HG03039 (cell line): ENCODE measurements at regions not wholly inside any gene's neighbourhood (a gene's known extent, or its start where the extent isn't known, plus 50 kb on each side); places are given as distances from the start of the nearest gene placed in this dataset.

Source experiments
- ATAC-seq: cut with Tn5 transposase; IDR thresholded peaks from one replicate; pipeline ENCODE4 v1.9.1; 2021; ENCODE audit warnings: mild to moderate bottlenecking, moderate library complexity; ENCODE audit not compliant: unreplicated experiment

DNA sequence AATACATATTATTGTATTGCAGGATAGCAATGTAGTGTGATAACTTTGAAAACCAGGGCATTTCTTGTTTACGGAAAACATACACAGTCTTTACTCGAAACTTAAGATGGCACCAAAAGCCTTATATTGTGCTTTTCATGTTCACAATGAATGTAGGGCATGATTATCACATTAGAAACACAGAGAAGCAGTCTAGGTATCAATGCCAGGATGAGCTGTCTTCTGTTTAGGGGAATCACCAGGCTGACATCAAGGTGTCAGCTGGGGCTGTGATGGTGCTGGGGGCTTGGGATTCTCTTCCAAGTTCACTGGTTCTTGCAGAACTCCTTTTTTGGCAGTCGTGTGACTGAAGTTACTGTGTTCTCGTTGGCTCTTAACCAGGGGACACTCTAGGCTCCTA, 1067.3 kb downstream of the FLRT2 start:
- no peak for ATAC-seq

DNA sequence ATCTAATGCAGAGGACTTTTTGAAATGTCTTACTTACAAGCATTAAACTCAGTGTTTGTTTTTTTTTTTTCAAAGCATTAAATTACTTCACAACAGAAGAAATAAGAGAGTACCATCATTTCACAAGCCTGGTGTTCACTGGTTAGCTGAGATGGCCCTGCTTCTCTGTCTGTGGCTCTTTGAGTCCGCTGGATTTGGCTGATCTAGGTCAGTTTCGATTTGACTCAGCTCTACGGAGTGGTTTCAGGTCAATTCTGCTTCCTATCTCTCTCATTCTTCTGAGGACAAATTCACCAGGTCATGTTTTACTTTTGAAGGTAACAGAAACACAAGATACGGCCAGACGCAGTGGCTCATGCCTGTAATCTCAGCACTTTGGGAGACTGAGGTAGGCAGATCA, 1066.1 kb downstream of the FLRT2 start:
- ATAC-seq = no peak

DNA sequence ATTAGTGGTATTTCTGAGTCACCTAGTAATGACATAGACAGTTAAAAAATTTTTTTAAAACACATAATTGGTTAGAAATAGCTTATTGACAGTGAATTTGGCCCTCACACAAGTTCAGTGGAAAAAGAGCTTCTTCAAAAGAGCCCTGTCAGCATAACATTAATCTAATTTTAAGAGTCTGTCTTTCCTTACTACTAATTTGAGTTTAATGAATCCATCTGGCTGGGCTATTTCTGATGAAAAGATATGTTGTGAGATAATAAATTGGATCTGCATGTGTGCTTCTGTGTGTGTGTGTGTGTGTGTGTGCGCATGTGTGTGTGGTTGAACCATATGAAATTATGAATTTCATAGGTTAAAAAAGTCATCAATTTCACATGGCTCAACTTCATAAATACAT, 1045.2 kb downstream of the FLRT2 start:
- no peak for ATAC-seq

DNA sequence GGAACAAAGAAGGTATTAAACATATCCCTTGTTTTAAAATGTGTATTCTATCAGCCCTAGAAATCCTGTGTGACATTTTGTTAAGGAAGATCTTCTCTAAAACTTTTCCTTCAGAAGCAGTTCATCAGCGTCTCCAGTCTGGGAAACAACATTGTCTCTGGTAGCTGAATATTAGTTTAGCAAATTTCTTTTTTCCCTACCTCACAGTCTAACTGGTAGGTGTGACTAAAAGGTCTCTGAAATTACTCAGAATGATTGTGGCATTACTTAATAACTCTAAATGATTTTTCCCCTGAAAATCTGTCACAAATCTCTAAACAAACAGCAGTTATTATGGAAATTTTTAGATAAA, 1044.8 kb downstream of the FLRT2 start:
- ATAC-seq = no peak

DNA sequence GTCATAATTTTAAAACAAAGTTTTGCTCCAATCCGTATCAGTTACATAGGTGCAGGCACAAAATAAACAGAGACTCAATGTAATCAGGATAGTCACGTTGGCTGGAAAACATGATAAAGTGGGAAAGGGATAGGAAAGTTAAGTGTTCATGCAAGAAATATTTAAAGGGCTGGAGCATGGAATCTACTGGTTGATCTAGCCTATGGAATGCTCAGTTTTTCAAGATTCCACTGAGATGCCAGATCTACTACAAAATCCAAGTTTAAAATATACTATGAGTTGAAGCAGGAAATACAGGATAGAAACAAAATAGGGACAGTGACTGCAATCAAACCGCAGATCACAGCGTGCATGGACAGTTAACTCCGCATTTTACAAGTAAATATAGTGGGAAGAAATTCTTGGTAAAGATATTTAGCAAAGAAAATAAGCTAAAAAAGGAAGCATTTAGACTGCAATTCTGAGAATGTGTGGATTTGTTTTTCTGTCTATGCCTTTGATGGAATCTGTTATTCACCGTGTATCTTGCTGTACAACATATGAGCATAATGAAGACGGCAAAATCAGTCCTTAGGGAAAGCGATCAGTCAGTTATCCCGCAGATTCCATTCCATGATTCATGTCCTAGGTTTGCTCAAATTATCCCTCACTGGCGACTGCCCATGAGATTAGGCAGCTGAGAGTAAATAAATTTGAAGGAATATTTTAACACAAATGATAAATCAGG, 1044.3 kb downstream of the FLRT2 start:
- ATAC-seq = no peak

DNA sequence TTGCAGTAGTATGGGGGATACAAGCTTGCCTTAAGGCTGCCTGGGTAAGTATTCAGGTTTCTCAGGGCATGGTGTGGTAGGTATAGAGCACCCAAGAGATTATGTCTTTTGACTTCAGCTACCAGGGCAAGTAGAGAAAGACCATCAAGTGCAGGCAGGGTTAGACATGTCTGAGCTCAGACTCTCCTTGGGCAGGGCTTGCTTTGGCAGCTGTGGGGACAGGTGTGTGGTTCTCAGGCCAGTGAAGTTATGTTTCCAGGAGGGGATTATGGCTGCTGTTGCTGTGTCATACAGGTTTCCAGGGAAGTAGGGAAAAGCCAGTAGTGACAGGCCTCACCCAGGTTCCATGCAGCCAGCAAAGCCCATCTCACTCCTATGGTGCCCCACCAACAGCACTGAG, 1040.4 kb downstream of the FLRT2 start:
- no peak for ATAC-seq

DNA sequence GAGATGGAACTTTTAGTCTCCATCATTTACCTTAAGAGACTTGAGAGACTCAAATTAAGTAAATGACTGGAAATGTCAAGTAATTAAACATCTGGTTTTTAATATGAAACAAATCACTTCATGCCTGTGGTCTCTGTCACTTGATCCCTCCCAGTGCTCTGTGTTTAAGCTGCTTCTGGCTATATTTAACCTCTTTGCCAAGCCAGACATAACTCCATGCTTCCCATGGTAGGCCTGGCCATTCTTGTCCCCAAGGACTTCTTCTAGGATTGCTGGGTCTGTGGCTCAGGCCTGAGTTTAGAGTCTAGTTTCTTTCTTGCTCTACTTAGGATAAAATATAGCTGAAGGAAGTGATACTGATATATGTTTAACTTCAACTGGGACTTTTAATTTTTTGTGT, 1013.6 kb downstream of the FLRT2 start:
- no peak for ATAC-seq

DNA sequence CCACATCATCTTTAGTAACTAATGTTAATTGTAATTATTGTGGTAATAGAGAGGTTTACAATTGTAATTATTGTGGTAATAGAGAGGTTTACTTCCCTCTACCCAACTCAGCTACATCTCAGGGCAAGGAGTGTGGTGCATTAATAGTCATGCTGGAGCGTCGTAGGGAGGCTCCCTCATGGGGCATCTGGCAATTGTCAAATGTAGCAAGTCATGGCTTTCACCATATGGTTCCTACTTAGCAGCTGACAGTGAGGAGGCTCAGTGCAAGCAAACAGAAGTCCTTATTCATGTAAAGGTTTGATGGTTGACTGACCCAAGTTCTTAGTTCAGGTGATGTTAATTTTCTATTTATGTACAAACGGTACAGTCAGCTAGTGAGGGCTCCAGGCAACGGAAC, 1012.0 kb downstream of the FLRT2 start:
- ATAC-seq = no peak

DNA sequence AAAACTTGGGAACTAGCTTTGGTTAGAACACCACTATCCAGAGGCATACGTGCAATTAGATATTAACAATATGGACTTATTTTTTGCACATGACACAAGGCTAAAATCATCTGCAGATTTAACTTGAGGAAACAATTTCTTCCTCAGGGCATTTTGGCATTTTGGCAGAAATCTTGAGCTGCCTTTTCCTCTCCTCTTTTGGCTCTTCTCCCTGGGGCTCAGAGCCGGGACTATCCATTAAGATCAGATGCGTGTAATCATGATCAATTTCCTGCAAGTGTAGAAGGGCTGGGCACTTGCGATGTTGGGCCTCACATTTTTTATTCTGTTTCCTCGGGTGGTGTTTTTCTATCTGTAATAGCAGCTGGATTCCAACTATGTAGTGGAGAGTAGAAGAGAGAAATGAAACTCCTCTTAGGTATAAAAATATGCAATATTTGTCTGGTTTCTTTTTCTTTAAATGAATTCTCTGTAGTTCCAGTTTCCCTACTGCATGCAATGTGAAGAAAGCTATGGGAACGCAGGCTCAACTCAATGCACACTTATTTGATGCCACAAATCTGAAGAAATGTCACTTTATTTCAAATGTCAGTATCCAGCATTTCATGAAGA, 1010.8 kb downstream of the FLRT2 start:
- no peak for ATAC-seq

DNA sequence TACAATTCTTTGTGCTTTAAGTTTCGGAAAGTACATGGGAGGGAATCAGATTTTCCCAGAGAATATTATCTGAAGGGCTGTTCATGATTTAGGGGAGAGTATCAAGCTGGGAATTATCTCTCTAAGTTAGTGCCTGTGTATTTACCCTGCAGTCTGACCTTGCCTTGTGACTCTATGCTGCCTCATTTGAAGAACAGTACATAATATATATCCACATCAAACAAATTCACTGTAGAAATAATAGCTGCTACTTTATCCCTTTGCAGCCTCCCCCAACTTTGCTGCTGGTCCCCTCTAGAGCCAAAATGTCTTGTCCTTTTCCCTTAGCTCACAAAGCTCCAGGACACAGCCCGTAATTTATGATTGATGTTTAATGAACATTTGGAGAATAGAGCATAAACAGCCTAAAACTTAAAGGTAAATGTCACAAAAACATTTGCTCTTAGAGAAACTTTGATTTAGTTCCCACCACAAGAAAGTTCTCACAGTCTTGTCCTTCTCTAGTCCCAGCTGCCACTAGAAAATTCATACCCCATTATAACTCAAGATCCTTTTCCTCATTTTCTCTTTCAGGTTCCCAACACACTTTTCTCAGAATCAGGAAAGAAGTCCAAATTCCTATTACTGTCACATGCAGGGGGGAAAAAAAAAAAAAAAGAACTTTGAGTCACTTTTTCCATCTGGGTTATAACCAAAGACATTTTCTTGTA, 1009.6 kb downstream of the FLRT2 start:
- ATAC-seq = no peak

DNA sequence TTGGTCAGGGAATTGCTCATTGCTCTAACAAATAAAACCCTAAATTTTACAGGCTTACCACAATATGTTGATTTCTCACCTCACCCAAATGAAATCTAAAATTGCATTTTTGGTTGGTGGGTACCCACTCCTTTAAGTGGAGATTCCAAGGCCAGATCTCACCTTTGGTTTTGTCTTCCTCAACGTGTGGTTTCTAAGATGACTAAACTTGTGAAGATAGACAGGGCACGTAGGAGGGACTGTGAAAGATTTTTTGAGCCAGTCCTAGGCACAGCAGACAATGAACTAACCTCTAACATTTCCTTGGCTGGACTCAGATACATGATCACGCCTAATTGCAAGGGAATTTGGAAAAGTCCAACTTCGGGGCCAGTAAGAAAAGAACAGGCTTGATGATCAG, 1003.9 kb downstream of the FLRT2 start:
- no peak for ATAC-seq

DNA sequence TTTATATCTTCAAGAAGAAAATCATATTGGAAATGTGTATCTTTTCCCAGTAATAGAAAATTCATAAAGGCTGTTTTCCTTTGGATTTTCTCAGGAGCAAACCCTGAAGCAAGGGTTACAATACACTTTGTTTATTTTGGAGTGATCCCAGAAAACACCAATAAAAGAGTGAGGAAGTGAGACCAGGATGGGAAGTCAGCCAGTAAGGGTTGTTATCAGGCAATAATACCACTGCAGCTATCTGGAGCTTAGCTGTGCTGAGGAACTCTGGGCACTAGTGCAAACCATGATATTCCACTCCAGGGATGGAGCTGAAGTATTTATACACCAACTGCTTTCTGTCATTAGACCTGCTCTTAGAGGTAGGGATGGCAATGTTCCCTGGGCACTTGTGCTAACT, 1002.3 kb downstream of the FLRT2 start:
- ATAC-seq = no peak

DNA sequence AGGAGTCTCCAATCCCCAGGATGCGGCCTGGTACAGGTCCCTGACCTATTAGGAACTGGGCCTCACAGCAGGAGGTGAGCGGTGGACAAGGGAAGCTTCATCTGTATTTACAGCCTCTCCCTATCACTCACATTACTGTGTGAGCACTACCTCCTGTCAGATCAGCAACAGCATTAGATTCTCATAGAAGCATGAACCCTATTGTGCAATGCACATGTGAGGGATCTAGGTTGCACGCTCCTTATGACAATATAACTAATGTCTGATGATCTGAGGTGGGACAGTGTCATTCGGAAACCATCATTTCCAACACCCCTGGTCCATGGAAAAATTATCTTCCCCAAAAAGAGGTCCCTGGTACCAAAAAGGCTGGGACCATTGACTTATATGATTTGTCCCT, 1000.5 kb downstream of the FLRT2 start:
- ATAC-seq = no peak

DNA sequence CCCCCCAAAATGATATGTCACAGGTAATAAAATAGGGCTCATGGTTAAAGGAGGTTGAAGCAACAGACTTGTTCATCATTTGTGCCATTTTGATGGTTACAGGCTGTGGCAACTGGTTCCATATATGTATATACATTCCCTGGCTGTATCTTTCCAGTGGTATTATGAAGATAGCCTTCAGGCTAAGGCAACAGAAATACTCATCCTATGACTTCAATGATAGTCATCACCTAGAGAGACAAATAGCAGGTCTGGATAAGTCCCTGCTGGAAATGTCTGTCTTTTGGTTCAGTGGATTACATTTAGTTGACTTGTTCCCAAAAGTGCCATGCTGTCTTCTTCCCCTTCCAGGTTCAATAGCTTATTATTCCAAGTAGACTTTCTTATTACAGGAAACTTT, 997.4 kb downstream of the FLRT2 start:
- no peak for ATAC-seq

DNA sequence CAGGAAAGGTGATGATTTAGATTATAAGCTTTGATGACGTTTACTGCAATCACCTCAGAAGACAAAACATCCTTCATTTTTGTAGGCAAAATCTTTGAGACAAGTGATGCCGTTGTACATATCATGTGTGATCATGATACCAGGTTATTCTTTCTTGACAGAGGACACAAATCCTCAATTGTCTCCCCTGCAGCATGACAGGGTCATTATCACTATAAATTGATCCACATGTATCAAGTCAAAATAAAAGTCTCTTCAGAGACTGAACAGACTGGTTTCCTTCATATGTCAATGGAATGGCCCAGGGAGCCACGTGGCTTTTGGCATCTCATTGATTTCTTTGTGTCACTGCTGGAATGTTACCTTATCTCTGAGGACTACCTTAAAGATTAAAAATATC, 995.7 kb downstream of the FLRT2 start:
- ATAC-seq = no peak

DNA sequence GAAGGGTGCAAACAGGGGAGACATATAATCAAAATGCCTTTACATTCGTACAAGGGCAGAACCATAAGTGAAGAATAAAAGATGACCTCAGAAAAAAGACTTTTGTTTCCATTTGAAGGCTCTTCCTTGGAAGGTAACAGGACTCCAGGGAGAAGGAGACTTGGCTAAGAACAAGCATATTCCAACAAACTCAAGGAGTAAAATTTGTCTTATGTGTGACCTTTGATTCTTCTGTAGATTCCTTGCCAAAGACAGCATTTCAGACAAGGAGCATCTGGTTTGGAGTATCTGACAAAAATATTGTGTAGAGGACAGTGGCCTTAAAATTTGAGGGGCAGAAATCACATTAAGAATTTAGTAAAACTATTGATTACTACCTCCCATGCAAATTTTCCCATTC, 991.9 kb downstream of the FLRT2 start:
- no peak for ATAC-seq

DNA sequence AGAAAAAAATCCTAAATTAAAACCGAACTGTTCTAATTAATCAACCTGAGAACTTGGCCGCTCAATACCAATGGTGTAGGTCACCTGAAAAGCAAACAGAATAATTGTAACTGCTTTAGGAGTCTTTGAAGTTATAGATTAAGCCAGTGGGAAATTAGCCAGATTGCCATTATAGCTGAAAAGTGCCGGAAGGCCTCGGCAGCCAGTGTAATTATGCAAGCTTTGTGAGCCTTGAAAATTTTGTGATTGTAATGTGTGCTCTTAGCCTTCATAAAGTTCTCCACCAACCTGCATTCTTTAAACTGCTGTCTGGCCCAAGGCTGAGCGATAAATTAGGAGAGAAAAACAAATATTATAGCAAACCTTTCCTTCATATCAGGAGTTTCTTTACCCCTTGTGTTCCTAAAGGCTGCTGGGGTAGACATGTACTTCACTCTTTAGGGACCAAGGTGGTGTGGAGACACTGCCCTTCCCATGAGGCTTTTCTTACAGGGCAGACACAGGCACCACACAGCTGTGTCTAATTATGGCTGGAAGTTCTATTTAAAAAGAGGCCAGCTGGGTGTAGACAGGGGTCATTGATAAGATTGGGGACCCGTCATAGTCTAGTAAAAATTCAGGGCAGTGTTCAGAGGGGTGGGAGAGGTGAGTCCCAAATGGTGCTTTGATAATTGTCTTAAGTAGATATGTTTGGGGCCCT, 991.2 kb downstream of the FLRT2 start:
- no peak for ATAC-seq

DNA sequence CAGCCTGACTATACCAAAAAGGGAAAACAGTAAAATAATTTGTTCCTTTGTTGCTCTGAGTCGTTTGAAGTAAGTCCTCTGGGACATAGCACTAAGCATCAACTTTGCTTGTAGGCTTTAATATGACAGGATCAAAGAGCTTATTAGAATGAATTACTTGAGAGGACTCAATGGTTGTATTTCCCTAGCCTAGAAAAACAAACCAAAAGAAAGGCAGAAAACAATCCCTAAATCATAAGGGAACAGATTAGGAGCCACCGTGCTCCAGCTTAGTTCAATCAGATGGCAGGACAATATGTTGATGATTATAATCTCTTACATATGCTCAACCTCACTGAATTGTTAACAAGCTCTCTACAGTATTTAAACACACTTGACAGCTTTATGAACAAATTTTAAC, 988.4 kb downstream of the FLRT2 start:
- no peak for ATAC-seq

DNA sequence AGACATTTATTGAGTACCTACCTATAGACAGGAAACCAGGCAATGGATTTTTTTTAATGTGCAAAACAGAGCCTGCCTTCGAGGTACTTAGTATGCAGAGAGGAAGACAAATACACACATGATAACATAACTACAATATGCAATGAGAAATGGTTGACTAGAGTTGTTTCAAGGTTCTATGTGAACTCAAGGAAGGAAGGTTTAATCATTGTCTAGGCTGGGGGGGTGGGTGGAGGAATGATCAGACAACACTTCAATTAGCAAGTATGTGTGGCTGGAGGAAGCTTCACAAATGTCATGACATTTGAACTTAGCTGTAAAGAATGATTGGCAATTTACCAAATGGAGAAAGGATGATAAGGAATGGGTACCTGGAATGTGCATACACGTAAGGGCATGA, 985.3 kb downstream of the FLRT2 start:
- no peak for ATAC-seq

DNA sequence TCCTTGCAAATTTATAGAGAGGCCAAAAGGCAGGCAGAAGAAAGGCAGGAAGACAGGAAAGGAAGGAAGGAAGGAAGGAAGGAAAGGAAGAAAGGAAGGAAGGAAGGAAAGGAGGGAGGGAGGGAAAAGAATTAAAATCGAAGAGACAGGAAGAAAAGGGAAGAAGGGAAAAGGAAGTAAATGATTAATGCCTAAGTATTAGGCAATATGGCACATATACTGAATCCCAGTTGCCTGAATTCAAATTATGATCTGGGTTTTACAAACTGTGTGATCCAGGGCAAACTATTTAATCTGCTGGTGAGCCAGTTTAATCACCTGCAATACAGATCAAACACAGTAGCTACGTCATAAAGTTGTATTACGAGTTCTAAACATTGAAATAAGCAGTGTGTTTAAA, 983.6 kb downstream of the FLRT2 start:
- no peak for ATAC-seq

DNA sequence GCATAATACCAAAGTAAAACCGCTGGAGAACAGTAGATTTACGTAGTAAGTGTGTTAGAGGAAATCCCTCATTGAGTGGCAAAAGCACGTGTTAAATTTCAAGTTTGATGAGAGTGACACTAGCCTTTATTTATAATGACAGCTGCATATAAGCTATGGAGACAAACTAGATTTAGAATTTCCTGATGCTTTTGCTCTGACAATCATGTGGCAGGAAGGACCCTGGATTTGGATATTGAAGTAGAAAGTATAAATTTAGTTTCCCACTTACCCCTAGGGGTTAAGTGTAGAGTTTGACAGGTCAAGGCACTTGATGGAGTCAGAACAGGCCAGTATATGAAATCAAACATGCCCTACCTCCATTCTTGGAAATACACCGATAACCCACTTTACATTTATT, 983.1 kb downstream of the FLRT2 start:
- ATAC-seq = no peak

DNA sequence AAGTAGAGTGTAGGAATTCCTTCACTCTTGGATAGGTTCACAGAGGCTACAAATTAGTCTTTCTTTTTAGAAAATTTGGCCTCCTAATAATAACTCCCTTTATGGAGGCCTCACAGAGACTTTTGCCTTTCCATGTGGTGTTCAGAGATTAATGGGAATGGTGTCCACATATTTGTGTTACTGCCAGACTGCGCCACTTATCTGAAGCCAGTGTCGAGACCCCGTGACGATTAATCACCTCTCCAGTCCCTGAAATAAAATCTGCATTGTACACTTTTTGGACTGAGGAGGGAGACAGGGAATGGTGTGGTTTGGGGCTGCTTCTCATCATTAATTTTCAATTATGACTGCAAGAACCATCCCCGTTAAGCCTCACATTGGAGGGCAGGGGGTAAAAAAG, 980.5 kb downstream of the FLRT2 start:
- ATAC-seq = no peak
